Inferior parietal cortex (tissue), 1 donor: ENCODE measurements at regions not wholly inside any gene's neighbourhood (a gene's known extent, or its start where the extent isn't known, plus 50 kb on each side); places are given as distances from the start of the nearest gene placed in this dataset.
"Not testable (repeated sequence)": the region's sequence is repeated elsewhere in the genome, so short reads cannot be mapped to it uniquely, and the experiment has no call there.

Experiments used
- DNase-seq: peaks from one replicate; pipeline ENCODE4 v3.0.0-alpha.2; 2016; ENCODE audit errors: extremely low spot score

DNA sequence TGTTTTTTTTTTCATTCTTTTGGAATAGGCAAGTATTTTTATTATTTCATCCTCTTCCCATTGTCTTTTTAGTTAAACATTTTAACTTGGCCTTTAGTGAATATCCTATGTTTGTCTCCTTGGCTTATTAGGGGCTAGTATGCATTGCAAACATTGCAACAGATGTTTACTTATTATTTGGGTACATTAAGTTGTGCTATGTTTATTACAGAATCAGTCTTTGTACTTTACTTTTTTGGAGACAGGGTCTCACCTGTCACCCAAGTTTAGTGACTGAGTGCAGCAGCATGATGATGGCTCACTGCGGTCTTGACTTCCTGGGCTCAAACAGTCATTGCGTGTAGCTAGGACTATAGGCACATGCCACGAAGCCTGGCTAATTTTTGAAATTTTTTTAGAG is 51.1 kb upstream of the NUDT6 start:
- no peak for DNase-seq

DNA sequence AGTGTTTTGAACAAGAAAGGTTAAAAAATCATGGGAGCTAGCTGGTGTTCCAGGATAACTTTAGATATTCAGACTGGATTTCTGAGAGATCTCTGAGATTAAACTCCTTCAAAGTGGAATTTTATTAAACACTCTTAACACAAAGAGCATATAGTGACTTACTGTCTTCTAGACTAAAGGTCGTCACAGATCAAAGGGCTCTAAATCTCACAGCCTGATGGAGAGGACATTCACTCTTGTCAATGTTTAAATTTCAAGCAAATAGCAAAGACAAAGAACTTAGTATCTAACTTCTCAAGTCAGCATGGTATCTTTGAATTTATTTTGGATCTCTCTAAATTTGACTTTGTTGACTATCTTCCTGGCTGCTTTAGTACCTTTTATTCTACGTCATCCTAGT is 53.7 kb upstream of the NUDT6 start:
- no peak for DNase-seq

DNA sequence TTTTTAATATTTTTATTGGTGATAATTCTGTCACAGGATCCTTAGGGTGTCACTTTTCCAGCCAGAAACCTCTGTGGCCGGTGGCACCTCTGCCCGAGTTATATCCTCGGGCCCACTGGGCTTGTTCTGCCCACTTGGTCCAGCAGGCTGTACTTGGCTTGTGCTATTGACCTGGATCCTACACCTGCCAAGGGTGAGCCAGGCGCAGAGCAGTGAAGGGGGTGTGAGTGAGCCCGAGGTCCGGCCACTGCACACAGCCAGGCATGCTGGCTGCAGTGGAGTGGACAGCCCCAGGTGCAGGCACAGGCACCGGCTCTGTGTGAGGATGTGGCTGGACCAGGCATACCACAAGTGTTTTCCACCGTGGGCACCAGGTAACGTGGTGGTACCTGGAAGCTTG is 54.7 kb upstream of the NUDT6 start:
- no peak for DNase-seq

DNA sequence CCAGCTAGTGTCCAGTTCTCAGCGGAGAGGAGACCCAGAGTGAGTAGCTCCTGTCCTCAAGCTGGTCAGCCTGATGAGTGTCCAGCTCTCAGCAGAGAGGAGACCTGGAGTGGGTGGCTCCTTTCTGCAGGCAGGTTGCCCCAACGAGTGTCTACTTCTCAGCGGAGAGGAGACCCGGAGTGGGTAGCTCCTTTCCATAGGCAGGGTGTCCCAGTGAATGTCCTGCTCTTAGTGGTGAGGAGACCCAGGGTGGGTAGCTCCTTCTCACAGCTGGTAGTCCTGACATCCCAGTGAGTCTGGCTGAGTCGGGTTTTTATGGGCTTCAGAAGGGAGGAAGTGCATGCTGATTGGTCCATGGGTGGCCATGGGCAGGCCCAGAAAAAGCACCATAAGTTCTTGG is 55.7 kb upstream of the NUDT6 start:
- no peak for DNase-seq

DNA sequence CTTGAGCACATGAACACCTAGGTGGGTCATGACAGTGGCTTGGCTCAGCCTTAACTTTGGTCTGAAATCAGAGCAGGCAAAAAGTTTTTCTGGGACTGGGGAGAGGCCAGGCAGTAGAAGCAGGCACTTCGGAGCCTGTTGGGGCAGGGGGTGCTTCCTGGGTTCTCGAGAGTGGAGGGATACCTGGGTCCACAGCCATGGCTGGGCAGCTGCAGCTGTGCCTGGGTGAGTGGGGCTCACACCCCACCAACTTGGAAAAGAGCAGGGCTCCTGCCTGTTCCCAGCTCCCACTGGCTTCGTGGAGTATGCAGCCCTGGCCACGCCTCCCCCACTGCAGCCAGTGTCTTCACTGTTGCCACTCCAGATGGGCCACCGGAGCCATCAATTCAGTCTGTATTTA is 56.4 kb upstream of the NUDT6 start:
- no peak for DNase-seq

DNA sequence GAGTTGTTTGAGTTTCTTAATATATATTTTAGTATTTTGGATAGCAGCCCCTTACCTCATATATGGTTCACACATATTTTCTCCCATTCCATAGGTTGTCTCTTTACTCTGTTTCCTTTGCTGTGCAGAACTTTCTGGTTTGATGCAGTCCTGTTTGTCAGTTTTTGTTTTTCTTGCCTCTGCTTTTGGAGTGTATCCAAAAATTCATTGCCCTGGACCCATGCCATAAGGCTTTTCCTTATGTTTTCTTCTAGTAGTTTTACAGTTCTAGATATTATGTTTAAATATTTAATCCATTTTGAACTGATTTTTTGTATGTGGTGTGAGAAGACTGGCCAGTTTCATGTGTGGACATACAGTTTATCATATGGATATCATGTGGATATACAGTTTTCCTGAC is 58.5 kb upstream of the NUDT6 start:
- DNase-seq: no peak

DNA sequence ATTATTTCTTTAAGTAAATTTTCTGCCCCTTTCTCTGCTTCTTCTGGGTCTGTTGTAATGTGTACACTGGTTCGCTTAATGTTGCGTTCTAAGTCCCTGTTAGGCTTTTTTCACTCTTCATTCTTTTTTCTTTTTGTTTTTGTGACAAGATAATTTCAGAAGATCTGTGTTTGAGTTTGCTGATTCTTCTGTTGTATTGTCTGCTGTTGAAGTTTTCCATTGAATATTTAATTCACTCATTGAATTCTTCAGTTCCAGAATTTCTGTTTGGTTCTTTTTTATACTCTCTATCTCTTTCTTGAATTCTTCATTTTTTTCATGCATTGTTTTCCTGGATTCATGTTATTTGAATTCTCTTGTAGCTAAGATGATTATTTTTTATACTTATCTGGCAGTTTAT is 66.3 kb upstream of the NUDT6 start:
- DNase-seq: no peak

DNA sequence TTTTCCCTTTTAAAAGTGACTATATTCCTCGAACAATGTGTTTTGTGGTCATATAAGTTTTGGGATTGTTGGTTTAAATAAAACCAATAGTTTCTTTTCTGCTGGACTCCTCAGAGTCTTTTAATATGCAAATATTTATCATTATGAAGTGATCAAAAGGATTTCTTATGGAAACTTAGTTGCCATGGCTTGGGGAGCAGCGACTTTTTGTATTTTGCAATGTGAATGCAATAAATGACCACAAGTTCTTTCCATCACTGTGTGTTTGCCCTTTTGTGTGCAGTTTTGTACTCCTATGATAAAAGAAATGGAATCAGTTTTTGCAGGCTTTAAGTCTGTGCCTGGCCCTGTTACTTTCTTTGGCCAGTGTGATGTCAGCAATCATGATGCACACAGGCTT is 68.5 kb upstream of the NUDT6 start:
- no peak for DNase-seq

DNA sequence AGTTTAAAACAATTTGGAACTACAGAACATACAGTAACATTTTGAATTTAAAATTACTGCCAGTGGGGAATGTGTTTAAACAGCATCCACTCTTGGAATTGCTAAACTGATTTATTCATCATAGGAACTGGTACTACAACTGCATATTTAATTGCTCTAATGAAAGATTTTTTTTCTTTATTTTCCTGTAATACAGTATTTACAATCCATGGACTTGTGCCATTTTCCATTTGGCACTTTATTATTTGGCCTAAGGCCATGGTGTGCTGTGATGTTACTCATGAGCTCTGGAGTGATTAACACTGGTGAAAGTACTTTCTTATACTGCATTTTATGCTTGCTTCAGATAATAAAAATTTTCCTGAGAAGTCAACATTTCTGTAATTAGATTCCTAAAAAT is 69.7 kb upstream of the NUDT6 start:
- DNase-seq: no peak

DNA sequence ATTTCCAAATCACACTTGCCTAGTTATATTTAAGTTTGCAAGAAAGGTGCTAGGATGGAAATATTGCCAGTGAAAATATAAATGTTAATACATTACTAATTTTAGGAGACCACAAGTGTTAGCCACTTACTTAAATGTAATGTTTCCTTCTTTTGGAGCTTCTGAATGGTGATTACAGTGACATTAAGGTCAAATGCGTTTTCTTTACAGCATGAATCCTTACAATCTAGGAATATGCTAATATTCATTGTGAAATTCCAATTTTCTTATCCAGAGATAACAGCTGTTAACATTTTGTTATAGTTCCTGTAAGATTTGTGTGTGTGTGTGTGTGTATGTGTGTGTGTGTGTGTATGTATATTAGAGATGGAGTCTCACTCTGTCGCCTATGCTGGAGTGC is 70.2 kb upstream of the NUDT6 start:
- no peak for DNase-seq

DNA sequence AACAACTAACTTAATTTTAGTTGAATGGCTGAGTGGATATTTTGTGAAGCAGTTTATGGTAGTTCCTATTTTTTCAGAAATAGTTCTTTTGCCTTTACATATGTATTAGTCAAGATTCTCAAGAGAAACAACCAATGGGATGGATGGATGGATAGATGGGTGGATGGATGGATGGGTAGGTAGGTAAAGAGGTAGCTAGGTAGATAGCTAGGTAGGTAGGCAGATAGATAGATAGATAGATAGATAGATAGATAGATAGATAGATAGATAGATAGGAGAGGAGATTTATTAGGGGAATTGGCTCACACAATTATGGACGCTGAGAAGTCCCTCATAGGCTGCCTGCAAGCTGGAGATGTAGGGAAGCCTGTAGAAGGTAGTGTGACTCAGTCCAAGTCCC is 74.0 kb upstream of the NUDT6 start:
- DNase-seq: no peak

DNA sequence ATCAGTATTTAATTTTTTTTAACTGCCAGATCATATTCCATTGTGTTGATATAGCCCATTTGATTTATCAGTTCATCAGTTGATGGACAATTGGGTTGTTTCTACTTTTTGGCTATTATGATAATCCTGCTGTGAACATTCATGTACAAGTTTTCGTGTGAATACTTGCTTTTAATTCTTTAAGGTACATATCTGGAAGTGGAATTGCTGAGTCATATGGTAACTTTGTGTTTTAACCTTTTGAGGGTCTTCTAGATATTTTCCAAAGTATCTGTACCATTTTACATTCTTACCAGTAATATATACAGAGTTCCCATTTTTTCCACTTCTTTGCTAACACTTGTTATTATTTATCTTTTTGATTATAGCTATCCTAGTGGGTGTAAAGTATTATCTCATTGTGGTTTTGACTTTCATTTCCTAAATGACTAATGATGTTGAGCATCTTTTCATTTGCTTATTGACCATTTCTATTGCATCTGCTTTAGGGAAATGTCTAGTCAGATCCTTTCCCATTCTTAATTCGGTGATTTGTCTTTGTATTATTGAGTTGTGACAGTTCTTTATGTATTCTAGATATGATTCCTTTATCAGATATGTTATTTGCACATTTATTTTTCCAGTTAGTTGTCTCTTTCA is 75.2 kb upstream of the NUDT6 start:
- no peak for DNase-seq

DNA sequence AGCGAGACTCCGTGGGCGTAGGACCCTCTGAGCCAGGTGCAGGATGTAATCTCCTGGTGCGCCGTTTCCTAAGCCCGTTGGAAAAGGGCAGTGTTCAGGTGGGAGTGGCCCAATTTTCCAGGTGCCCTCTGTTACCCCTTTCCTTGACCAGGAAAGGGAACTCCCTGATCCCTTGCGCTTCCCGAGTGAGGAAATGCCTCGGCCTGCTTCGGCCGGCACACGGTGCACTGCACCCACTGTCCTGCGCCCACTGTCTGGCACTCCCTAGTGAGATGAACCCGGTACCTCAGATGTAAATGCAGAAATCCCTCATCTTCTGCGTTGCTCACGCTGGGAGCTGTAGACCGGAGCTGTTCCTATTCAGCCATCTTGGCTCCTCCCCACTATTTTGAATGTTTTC is 81.7 kb upstream of the NUDT6 start:
- DNase-seq: not testable (repeated sequence)

DNA sequence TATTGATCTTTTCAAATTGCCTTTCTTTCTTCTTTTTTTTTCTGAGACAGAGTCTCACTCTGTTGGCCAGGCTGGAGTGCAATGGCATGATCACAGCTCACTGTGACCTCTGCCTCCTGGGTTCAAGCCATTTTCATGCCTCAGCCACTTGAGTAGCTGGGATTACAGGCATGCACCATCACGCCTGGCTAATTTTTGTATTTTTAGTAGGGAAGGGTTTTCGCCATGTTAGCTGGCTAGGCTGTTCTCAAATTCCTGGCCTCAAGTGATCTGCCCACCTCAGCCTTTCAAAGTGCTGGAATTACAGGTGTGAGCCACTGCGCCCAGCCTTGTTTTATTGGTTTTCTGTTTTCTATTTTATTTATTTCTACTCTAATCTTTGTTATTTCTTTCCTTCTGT is 82.7 kb upstream of the NUDT6 start:
- DNase-seq: not testable (repeated sequence)

DNA sequence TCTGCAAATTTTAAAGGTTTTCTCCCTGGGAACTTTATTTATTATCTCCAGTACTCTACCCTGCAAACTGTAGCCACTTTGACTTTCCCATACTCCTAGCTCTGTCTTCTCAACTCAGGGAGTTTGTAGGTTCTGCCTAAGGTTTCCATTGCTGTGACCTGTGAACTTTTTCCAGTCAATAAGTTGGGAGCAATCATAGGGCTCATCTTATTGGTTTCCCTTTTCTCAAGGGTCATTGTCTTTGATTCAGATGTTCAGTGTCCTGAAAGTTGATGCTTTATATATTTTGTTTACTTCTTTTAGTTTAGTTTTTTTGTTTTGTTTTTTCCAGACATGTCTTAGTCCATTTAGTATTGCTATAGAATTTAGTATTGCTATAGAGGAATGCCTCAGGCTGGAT is 85.3 kb upstream of the NUDT6 start:
- DNase-seq: no peak

DNA sequence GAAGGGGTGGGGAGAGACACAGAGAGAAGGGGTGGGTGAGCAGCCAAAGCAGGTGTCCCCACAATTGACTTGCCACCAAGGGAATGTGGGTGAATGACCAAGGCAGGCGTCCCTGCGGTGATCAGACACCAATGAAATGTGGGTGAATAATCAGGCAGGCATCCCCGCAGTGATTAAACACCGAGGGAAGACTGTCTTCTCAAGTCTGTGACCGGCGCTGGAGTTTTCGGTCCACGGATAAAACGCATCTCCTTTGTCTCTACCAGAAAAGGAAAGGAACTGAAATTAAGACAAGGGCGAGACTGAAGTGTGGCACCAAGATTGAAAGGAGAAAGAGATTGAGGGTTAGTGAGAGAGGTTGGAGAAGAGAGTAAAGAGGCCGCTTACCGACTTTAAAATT is 90.0 kb upstream of the NUDT6 start:
- not testable (repeated sequence) for DNase-seq

DNA sequence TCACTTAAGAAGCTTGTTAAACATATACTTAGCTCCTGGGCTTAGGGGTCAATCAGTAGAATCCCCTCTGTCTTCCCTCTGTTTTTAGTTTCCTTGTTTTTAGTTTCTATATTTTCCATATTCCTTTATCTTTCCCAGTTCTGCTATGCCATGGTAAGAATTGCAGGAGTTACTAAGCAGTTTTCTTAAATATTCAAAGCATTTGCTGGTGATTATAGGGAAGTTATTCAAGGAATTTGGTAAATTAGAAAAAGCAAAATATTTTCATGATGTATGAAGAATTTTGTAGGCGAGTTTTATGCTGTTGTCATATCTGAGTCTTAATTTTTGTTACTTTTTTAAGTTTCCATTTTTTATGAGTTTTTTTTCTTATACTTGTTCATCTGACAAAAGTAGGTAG is 91.6 kb upstream of the NUDT6 start:
- DNase-seq: no peak

DNA sequence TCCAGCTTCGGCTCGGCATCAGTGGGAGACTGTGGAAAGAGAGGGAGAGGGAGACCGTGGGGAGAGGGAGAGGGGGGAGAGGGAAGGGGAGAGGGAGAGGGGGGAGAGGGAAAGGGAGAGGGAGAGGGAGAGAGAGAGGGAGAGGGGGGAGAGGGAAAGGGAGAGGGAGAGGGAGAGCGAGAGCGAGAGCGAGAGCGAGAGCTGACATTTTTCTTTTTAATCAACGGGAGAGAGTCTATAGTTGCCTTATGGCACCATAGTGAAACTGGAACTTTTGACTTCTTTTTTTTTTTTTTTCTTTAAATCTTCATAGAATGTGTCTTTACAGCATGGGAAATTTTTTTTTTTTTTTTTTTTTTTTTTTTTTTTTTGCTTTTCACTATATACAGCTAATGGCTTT is 94.7 kb upstream of the NUDT6 start:
- DNase-seq: no peak

DNA sequence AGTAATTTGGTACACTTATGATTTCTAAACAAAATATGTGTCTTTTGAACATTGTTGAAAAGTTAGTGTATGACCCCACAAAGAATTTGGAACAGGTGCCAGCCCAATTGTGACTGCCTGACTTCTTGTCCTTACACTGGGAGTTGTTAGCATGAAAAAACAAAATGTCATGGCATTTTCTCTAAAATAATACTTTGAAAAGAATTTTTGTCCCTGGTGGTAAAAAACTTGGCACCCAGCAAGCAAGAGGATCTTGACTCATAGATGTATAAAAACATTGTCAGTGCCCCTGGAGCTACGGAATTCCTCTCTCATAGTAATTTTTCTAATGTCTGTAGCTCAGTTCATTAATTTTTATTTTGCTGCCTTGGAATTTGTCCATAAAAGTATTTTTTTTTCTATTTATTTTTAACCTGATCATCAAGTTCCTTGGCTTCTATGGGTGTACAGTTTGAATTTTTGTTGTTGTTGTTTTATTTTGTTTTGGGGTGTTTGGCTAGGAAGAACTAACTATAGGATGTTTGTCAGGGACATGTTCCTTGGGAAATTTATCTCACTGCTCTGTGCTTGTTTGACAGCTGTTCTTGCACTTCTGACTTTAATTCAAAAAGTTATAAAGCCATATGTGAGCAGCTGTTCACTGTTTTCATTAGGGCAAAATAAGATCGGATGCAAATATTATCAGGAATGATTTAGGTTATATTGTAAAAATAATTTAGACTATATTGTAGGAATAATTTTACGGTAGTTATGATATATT is 95.4 kb upstream of the NUDT6 start:
- no peak for DNase-seq

DNA sequence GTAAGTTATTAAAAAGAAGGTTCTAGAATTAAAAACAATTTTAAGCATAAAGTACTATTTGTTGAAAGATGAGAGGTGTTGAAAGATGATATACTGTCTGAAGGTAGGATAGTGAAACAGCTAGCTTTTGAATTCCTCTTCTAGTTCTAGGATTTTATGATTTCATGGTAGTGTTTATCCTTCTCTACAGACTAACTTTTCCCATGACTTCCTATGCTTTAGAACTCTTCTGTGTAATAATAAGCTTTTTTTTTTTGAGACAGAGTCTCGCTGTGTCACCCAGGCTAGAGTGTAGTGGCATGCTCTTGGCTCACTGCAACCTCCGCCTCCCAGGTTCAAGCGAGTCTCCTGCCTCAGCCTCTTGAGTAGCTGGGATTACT is 96.0 kb upstream of the NUDT6 start:
- no peak for DNase-seq

DNA sequence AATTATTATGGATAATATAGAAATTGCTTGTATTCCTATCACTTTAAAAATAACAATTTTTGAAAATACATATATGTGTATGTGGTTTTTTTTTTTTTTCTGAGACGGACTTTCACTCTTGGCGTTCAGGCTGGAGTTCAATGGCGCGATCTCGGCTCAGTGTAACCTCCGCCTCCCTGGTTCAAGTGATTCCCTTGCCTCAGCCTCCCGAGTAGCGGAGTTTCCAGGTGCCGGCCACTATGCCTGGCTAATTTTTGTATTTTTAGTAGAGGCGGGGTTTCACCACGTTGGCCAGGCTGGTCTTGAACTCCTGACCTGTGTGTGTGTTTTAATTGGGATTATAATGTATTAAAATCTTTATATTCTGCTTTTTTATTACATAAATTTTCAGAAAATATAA is 97.9 kb upstream of the NUDT6 start:
- no peak for DNase-seq

DNA sequence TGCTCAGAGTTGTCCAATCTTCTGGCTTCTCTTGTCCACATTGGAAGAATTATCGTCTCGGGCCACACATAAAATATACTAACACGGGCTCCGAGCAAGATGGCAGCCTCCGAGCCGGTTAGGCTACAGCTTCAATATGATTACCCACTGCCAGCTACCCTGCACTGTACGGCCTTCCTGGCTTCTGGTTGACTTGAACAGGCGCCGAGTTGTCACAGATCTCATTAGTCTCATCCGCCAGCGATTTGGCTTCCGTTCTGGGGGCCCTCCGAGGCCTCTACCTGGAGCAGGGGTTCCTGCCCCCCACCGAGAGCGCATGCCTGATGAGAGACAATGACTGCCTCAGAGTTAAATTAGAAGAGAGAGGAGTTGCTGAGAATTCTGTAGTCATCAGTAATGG is 101.2 kb upstream of the NUDT6 start:
- no peak for DNase-seq

DNA sequence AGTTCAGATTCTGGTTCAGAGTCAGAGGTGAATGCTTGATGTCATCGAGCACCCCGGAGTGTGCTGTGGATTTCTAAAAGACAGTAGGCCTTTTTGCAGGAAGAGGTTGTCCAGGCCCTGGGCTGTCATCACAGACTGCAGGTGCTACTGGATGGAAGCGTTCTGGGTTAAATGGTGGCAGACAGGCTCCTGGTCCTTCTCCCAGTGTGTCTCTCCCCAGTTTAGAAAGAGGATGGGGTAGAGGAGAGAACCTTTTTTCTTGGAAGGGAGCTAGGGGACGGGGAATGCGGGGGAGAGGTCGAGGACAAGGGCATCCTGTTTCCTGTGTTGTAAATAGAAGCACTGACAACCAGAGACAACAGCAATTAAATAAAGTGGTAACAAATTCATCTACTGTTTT is 102.3 kb upstream of the NUDT6 start:
- DNase-seq: no peak

DNA sequence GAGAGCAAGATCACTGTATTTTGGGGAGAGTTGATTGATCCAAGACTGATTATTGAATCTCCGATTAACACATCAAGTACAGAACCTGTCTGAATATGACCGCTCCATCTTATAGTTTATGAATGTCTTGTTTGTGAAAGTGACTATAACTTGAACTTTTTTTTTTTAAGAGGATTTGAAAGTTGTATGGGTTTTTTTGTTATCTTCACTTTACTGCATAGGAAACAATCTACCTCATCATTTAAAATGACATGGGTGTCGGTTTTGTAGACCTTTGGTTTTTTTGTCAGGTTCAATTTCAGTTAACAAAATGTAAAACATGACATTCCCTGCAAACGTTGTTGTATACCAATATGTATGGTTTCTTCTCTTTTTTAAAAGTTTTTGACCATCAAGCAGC is 103.0 kb upstream of the NUDT6 start:
- no peak for DNase-seq
